ENCODE measurements at regions not wholly inside any gene's neighbourhood (a gene's known extent, or its start where the extent isn't known, plus 50 kb on each side); places are given as distances from the start of the nearest gene placed in this dataset.
"Not testable (repeated sequence)": the region's sequence is repeated elsewhere in the genome, so short reads cannot be mapped to it uniquely, and the experiment has no call there.

GRCh38 chr12:95358111-95359083, 115.6 kb upstream of the METAP2 start:
- no peak overlapping the region for H3K4me3 ChIP-seq (ENCODE audit: low read length)
- TF ChIP-seq, protein P1, sequence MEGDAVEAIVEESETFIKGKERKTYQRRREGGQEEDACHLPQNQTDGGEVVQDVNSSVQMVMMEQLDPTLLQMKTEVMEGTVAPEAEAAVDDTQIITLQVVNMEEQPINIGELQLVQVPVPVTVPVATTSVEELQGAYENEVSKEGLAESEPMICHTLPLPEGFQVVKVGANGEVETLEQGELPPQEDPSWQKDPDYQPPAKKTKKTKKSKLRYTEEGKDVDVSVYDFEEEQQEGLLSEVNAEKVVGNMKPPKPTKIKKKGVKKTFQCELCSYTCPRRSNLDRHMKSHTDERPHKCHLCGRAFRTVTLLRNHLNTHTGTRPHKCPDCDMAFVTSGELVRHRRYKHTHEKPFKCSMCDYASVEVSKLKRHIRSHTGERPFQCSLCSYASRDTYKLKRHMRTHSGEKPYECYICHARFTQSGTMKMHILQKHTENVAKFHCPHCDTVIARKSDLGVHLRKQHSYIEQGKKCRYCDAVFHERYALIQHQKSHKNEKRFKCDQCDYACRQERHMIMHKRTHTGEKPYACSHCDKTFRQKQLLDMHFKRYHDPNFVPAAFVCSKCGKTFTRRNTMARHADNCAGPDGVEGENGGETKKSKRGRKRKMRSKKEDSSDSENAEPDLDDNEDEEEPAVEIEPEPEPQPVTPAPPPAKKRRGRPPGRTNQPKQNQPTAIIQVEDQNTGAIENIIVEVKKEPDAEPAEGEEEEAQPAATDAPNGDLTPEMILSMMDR (conservative IDR thresholded peaks at IDR 0.05; ENCODE audit: low read length): no peak
- DNase-seq (ENCODE audit: low read depth): no peak

GRCh38 chr12:95365912-95366311, 108.0 kb upstream of the METAP2 start:
- TF ChIP-seq, protein P1 (conservative IDR thresholded peaks at IDR 0.05; ENCODE audit: low read length): no peak
- no peak for DNase-seq (ENCODE audit: low read depth)
- H3K4me3 ChIP-seq (ENCODE audit: low read length): no peak overlapping the region

DNA sequence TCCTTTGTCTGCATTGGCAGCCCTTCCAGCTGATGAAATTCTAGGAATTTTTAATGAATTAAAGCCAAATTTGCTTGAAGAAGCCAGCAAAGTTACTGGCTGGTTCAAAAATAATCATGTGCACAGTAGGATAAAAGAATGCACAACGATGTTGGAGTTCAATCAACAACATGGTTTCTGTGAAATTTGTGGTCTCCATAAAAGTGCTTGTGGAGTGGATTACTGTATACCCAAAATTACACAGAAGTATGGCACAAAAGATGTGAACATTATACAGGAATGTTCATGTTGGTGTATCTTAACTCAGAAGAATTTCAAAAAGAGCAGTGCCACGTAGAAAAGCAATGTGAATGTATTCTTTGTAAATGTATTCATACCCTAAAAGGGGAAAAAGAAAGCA, 105.0 kb upstream of the METAP2 start:
- peak; percentile 85 for DNase-seq (ENCODE audit: low read depth)
- TF ChIP-seq, protein P1 (conservative IDR thresholded peaks at IDR 0.05; ENCODE audit: low read length): no peak
- H3K4me3 ChIP-seq (ENCODE audit: low read length): no peak overlapping the region

GRCh38 chr12:95371571-95371970, 102.4 kb upstream of the METAP2 start:
- no peak overlapping the region for H3K4me3 ChIP-seq (ENCODE audit: low read length)
- DNase-seq (ENCODE audit: low read depth): peak; percentile 16
- TF ChIP-seq, protein P1 (conservative IDR thresholded peaks at IDR 0.05; ENCODE audit: low read length): no peak

DNA sequence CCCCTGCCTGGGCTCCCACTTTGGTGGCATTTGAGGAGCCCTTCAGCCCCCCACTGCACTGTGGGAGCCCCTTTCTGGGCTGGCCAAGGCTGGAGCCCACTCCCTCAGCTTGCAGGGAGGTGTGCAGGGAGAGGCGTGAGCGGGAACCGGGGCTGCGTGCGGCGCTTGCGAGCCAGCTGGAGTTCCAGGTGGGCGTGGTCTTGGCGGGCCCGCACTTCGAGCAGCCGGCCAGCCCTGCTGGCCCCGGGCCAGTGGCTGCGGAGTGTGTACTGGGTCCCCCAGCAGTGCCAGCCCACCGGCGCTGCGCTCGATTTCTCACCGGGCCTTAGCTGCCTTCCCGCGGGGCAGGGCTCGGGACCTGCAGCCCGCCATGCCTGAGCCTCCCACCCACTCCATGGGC, 94.5 kb upstream of the METAP2 start:
- H3K4me3 ChIP-seq (ENCODE audit: low read length); DNase-seq (ENCODE audit: low read depth): not testable (repeated sequence)

- not testable (repeated sequence) for H3K4me3 ChIP-seq (ENCODE audit: low read length); DNase-seq (ENCODE audit: low read depth)
Observed at GRCh38 chr12:95380334-95380733, 93.6 kb upstream of the METAP2 start.

- H3K4me3 ChIP-seq (ENCODE audit: low read length): no peak overlapping the region
- TF ChIP-seq, protein P1 (conservative IDR thresholded peaks at IDR 0.05; ENCODE audit: low read length): no peak
- no peak for DNase-seq (ENCODE audit: low read depth)
Observed at GRCh38 chr12:95380997-95381786, 92.8 kb upstream of the METAP2 start.

DNA sequence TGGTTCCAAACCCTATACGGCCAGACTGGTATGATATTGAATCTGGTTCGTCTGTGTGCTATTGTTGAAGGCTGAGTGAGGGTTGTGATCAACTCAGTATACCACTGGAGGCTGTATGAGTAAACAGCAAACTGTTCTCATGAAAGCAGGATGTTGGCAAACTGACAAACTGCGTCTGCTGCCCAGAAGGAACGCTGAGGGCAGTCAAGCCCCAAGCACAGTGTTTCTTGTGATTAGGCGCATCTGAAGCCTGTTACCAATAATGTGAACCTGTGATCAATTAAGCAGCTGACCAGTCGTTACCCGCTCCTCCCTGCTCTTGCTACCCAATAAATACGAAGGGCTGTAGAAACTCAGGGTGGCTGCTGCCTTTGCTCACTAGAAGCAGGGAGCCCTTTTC, 90.0 kb upstream of the METAP2 start:
- TF ChIP-seq, protein P1 (conservative IDR thresholded peaks at IDR 0.05; ENCODE audit: low read length): peak; percentile 28; the same call in 1 of the 2 replicates
- peak; percentile 87 for DNase-seq (ENCODE audit: low read depth)

More for the DNA sequence above, 90.0 kb upstream of the METAP2 start:
- H3K4me3 ChIP-seq (ENCODE audit: low read length): peak overlapping the region; percentile 25
